ENCODE measurements at regions not wholly inside any gene's neighbourhood (a gene's known extent, or its start where the extent isn't known, plus 50 kb on each side); places are given as distances from the start of the nearest gene placed in this dataset.

DNA sequence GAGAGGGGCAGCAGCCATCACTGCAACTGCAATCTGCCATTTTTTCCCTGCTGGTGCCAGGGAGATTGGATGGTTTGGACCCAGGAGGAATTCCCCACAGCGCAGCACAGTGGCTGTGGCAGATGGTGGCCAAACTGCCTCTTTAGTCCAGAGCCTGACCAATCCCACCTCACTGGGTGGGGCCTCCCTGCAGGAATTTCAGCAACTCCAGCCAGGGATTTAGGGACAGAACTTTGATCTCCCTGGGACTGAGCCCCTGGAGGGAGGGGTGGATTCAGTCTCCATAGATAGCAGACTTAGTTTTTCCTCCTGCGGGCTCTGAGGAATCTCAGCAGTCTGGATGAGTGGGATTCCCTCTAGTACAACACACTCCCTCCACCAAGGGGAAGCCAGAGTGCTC is 179.7 kb upstream of the WDR11 start:
- POLR2A ChIA-PET = no interaction called here
- CTCF ChIA-PET = no interaction called here
- TF ChIP-seq, protein P1, sequence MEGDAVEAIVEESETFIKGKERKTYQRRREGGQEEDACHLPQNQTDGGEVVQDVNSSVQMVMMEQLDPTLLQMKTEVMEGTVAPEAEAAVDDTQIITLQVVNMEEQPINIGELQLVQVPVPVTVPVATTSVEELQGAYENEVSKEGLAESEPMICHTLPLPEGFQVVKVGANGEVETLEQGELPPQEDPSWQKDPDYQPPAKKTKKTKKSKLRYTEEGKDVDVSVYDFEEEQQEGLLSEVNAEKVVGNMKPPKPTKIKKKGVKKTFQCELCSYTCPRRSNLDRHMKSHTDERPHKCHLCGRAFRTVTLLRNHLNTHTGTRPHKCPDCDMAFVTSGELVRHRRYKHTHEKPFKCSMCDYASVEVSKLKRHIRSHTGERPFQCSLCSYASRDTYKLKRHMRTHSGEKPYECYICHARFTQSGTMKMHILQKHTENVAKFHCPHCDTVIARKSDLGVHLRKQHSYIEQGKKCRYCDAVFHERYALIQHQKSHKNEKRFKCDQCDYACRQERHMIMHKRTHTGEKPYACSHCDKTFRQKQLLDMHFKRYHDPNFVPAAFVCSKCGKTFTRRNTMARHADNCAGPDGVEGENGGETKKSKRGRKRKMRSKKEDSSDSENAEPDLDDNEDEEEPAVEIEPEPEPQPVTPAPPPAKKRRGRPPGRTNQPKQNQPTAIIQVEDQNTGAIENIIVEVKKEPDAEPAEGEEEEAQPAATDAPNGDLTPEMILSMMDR (IDR thresholded peaks at IDR 0.05; ENCODE audit: insufficient read depth, low read length, missing control alignments) = no peak
- DNase-seq (ENCODE audit: low read depth, low spot score) = no peak
- no peak overlapping the region for H3K4me3 ChIP-seq (ENCODE audit: low read depth, low read length)

DNA sequence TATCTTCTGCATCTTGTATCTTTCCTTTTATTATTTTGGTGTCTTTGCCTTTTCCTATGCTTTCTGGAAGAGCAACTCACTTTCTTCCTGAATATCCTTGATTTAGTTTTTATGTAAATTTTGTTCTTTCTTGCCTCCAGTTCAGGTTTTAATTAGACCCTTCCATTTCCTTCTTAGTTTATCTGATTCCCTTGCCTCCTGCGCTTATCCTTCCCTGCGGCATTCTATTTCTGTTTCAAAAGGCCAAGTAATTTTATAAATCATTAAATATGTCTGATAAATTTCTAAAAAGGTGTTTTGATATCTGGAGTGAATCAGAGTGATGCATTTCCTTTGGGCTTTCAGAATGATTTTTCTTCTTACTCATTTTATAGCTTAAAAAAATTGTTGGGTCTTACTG is 167.7 kb upstream of the WDR11 start:
- DNase-seq (ENCODE audit: low read depth, low spot score) = no peak
- no peak overlapping the region for H3K4me3 ChIP-seq (ENCODE audit: low read depth, low read length)
- ChIA-PET CTCF (no interaction called here), POLR2A (no interaction called here)
- TF ChIP-seq, protein P1 (IDR thresholded peaks at IDR 0.05; ENCODE audit: insufficient read depth, low read length, missing control alignments) = no peak

DNA sequence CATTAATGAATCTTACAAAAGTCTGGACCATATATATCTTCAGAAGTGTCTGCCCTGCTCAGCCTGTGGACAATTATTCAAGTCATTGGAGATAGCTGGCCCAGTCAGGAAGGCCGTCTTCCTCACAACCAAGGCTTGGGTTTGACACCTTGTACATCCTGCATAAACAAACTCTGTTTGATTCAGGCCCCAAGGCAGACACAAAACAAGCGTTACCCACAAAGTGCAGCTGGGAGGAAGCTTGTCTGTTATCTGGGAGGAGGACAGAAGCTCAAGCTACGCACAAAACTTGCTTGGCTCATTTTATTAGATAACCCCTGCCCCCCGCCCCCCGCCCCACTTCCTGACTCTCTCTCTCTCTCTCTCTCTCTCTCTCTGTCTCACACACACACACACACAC is 166.9 kb upstream of the WDR11 start:
- CTCF ChIA-PET = no interaction called here
- POLR2A ChIA-PET = no interaction called here
- DNase-seq (ENCODE audit: low read depth, low spot score) = no peak
- no peak overlapping the region for H3K4me3 ChIP-seq (ENCODE audit: low read depth, low read length)
- TF ChIP-seq, protein P1 (IDR thresholded peaks at IDR 0.05; ENCODE audit: insufficient read depth, low read length, missing control alignments) = no peak

DNA sequence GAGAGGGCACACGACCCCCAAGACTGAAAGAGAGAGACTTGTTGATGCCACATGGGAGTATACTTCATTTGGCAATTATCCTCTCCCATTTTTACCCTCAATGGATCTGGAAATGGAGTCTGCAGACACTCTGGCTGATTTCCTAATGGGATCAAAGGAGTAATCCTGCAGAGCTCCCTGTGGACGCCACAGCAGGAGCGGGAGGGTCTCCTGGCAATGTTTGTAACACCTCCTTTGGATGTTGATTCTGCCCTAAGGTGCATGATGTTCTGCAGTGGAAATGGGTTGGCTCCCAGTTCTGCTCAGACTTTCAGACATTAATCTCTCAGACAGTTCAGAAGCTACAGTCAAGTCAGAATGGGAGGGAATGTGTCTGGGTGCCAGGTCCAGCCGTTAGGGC is 166.0 kb upstream of the WDR11 start:
- no peak for DNase-seq (ENCODE audit: low read depth, low spot score)
- ChIA-PET POLR2A (no interaction called here), CTCF (no interaction called here)
- no peak overlapping the region for H3K4me3 ChIP-seq (ENCODE audit: low read depth, low read length)
- TF ChIP-seq, protein P1 (IDR thresholded peaks at IDR 0.05; ENCODE audit: insufficient read depth, low read length, missing control alignments) = no peak

DNA sequence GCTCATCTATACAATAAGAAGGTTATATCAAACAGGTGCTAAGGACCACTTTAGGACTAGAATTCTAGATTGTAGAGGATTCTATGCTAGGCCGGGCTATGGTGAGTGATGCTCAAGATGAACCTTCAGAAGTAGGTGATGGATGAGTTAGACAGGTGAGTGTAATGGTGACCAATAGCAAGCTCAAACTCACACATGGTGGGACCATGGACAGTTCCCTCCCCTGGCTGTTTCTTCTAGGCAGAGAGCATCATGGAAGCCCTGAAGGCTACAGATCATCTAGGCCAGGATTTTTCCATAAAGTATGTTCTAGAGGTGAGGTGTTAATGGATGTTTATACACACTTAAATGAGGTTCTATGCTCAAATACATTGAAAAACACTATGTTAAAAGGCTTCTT is 162.2 kb upstream of the WDR11 start:
- TF ChIP-seq, protein P1 (IDR thresholded peaks at IDR 0.05; ENCODE audit: insufficient read depth, low read length, missing control alignments) = no peak
- no peak for DNase-seq (ENCODE audit: low read depth, low spot score)
- POLR2A ChIA-PET = no interaction called here
- no peak overlapping the region for H3K4me3 ChIP-seq (ENCODE audit: low read depth, low read length)
- CTCF ChIA-PET = no interaction called here

DNA sequence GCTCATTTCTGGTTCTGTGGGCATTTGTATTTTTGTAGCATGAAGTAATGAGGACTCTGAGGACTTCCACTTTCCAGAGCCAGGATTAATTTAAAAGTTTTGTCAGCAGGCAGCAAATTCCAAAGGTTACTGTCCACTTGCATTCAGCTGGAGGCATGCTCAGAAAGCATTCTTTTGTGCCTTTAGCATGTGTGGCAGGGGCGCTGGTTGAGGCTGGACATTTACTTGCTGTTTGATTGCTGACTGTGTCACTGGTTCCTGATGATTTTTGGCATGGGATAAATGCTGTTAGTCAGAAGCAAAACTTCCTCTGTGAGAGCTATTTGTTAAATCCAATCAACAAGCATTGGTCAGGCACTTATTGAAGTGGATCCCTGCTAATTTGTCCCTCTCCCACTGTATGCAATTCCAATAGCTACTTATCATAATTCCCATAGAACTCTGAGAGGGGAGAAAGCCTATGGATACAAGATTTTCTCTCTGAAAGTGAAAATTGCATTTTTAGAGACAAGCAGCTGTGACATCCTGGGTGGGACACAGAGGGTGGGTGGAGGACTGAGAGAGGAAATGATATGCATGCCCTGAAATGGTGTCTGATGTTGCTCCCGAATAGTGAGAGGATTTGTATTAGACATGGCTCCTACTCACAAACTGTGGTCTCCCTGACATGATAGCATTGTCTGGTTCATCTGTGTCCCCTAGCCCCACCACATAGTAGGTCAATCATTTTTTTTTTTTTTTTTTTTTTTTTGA is 161.2 kb upstream of the WDR11 start:
- H3K4me3 ChIP-seq (ENCODE audit: low read depth, low read length) = no peak overlapping the region
- TF ChIP-seq, protein P1 (IDR thresholded peaks at IDR 0.05; ENCODE audit: insufficient read depth, low read length, missing control alignments) = no peak
- ChIA-PET POLR2A (interaction anchor here (0.6 kb wide), 1 partner anchor 277 kb away, joined by 3 read pairs; no protein-coding TSS in a partner anchor), CTCF (no interaction called here)
- no peak for DNase-seq (ENCODE audit: low read depth, low spot score)
